GM18519 (cell line): ENCODE measurements at regions not wholly inside any gene's neighbourhood (a gene's known extent, or its start where the extent isn't known, plus 50 kb on each side); places are given as distances from the start of the nearest gene placed in this dataset.
"Not testable (repeated sequence)": the region's sequence is repeated elsewhere in the genome, so short reads cannot be mapped to it uniquely, and the experiment has no call there.

ENCODE experiments used
- ATAC-seq: cut with Tn5 transposase; IDR thresholded peaks from one replicate; pipeline ENCODE4 v1.9.1; 2021; ENCODE audit warnings: mild to moderate bottlenecking, moderate library complexity; ENCODE audit not compliant: unreplicated experiment, low FRiP score

DNA sequence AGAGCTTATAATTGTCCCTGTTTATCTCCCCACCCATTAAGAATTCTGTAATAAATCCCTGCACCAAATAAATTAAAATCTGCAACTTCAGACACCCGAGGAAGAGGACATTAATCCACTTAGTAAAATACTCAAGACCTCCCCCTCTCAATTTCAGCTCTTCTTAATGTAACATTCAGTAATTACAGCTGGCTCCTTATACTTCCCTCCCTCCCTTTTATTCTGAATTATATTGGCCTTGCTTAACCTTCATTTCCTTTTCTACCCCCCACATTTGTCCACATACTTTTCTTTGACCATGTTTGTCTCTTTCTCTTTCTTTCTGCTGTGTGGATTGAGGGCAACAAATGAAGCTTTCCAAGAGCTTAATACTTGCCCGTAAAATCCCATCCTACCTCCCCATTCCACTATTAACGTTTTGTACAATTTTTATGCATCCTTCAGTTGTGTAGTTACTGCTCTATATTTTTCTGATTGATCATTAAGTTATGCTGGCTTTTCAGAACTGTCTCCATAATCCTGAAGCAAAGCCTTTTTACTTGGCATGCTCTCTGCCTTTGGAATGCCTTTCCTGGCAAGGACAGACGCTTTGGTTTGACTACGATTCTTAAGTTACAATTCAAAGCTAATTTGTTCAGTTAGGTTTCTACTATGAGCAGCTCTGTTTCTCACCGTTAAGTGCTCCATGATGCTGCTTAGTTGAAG, 580.1 kb downstream of the ZEB2 start:
- no peak for ATAC-seq

DNA sequence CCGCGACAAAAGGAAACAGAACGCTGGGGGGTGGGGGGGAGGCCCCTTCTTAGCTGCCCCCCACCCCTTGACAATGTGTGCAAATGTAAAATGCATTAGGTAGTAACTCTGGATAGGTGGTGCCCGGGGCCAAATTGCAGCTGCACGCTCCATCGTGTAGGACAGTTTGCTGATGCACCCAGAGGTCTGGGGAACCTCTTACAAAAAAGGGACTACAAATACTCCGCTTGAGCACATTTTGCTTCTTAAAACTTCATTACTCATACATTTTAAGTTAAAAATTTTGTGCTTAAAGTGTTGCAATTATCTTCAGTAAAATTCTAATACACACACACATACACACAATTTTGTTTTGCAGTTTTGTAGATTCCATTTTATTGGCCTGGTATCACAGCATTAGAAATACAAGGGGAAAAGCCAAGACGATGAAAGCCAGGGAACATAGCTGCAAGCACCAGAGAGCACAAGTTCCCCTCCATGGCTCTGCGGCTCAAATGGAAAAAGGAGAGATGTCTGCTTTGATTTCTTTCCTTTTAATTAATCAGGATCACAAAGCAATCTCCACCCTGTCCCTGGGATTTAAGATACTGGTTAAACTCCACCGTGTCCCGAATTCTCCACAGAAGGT, 582.1 kb downstream of the ZEB2 start:
- peak; percentile 15 for ATAC-seq

DNA sequence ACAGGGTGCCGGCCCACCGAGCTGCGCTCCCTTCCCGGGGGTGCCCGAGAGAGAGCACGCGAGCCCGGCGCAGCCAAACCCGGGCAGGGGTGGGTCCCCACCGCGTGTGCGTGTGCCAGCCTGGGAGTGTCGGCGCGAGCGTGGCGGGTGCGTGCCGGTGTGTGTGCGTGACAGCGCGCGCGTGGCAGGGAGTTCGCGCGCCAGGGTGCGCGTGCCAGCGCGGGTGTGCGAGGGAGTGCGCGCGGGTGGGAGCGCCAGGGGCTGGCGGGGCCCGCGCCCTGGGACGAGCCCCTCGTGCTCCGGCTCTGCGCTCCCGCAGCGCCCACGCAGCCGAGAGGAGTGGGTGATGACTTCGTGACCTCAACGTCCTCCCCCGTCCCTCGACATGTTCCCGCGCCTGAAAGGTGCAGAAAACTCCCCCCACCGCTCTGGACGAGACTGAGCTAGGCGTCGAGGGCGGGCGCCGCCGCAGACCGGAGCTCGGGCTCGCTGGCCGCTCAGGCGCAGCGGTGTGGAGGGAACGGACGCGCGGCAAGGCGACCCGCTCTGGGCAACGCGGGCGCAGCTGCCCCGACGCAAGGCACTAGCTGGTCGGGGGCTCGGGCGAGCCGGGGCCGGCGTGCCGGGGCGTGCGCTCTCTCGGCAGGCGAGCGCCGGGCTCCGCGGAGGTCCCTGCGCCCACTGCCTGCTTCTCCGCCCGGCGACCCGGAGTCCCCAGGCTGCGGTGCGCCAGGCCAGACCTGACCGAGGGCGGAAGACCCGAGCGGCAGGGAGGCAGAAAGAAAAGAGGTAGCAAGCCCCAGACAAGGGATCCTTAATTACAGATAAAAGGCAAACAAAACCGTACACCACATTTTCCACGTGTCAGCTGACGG, 582.8 kb downstream of the ZEB2 start:
- ATAC-seq: peak; percentile 43

GRCh38 chr2:143936538-143936847, 583.4 kb downstream of the ZEB2 start:
- ATAC-seq: no peak

DNA sequence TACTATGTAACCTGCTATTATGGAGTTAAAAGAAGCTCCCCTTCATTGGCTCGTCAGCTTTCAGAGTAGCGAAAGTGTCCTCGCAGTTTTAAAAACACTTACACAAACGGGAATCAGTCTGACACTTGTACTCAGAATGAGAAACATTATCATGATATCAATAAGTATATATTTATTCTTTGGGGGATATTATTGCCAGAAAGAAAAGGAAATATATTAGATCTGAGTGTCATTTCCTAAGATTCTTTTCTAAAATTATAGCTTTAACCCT, 584.5 kb downstream of the ZEB2 start:
- no peak for ATAC-seq

DNA sequence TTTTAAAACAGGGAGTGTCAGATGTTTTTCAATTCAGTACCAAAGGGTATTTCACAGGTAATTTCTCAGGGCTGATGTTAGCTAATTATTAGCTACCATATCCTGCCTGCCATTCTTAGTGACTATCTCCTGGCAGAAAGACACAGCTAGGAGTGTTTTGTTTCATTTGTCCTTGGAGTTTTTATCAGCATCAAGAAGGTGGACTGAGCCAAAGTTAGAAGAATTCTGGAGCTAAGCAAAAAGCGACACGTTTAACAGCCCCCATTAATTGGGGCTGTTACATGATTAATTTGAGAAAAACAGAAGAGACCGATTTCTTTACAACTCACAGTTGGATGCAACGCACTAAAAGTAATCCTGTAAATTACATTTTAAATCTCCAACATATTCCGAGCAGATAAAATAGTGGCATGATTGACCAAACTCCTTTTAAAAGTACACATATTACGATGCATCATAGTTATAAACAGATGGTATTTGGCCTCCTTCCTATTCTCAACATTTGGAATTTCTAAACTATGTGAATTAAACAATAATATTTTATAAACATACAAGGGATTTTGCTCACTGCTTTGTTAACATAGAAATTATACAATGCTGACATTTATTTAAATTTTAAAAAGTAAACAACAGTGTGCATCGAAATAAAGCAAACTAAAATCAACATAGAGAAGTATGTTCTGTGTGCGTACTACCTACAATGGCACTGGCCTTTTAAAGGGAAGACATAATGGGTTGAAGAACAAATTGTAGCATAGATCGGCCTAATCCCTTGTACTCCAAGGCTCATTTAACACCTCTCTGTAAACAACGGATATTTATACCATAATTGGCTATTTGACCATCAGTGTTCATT, 585.1 kb downstream of the ZEB2 start:
- no peak for ATAC-seq

DNA sequence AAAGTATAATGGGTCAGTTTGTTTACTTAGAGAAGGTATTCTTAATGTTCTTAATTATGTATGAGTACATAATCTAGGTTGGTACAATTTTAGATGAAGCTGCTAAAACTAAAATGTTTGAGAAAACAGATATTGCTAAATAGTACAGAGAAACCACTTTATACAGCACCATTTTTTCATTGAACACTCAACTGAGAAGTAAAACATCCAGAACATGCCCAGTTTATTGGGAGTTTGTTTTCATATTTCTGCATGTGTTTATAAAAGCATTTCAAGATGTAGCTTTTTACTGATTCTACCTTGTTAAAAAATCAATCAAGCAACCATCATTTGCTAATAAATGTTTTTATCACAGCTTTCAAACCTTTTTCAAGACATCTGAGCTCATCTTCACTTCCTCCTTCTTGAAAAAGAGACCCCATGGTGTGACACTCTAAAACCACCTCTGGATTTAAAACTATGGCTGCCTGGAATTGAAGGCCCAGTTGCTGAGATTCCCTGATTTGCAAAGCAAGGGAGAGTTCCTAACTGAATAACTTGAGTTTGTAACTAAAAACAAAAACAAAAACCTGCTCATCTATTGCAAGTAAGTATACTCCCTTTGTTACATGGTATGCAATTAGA, 585.9 kb downstream of the ZEB2 start:
- ATAC-seq: no peak

GRCh38 chr2:143930891-143931290, 589.0 kb downstream of the ZEB2 start:
- ATAC-seq: no peak

DNA sequence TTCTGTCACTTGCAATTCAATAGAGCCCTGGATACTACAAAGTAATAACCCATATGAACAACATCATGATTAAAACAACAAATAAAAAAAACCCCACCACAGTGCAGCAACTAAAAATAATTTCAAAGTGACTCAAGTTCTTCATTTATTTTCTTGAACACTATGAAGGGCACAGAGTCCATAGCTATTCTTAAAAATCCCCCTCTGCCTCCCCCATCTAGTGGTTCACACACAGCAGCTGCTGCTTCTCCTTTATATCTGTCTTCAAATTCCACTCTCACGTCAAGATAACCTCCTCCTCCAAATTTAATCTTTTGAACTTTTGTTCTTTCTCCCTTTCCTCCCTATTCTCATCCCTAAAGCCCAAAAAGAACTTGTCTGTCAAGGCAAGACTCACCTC, 591.3 kb downstream of the ZEB2 start:
- ATAC-seq: no peak

- no peak for ATAC-seq
These were observed 591.7 kb downstream of the ZEB2 start for GRCh38 chr2:143928184-143928583.

DNA sequence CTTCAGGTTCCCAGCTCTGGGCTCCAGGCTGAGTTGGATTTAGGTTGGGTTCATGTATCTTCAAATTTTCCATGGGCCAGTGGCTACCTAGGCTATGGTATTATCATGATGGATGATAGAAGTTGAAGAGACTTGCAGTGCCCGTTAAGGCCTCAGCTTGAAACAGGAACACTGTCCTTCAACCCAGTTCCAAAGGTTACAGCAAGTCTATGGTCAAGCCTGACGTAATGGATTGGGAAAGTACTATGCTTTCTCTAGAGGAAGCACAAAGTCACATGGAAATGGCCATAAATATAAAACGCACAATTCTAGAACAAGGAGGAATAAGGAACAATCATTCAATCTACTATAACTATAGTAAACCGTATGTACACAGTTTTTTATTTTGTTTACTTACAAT, 593.2 kb downstream of the ZEB2 start:
- no peak for ATAC-seq

- not testable (repeated sequence) for ATAC-seq
These were observed 597.6 kb downstream of the ZEB2 start for GRCh38 chr2:143922261-143922830.

DNA sequence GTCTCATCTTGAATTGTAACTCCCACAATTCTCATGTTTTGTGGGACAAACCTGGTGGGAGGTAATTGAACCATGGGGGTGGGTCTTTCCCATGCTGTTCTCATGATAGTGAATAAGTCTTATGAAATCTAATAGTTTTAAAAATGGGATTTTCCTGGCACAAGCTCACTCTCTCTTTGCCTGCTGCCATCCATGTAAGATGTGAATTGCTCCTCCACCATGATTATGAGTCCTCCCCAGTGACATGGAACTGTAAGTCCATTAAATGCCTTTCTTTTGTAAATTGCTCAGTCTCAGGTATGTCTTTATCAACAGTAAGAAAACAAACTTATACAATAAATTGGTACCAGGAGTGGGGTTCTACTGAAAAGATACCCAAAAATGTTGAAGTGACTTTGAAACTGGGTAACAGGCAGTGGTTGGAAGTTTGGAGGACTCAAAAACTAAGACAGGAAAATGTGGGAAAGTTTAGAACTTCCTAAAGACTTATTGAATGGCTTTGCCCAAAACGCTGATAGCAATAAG, 601.4 kb downstream of the ZEB2 start:
- no peak for ATAC-seq

- ATAC-seq: no peak
These were observed 603.1 kb downstream of the ZEB2 start for GRCh38 chr2:143916781-143917180.

DNA sequence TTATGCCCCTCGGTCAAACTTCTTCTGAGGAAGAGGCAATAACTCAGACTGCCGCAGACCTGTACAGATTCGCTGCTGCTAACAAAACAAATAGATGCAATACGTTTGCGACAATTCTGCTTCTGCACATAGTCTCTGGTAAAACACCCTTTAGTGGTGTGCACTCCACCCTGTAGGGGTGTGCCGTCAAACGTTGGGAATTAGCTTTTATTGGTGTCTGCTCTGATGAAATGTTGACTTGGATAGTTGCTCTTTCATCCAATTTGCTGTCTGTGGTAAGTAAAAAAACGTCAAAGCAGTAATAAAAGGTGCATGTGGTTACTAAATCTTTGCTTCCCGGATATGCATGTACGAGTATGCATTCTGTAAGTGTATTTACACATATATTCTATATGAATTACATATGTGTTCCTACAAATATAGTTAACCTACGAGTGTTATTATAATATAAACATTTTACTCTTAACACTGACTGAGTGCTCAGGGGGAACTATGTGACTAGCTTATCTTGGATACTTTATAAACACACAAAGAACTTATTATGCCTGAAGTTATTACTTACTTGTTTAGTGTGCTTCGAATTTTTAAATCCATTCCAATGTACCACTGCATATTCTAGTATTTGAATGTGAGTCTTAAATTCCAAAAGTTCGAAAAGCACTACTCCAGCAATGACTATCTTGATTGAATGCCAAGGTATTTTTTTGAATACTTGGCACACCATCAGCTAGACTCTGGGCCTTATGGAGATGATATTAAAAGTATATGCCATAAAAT, 610.2 kb downstream of the ZEB2 start:
- no peak for ATAC-seq

DNA sequence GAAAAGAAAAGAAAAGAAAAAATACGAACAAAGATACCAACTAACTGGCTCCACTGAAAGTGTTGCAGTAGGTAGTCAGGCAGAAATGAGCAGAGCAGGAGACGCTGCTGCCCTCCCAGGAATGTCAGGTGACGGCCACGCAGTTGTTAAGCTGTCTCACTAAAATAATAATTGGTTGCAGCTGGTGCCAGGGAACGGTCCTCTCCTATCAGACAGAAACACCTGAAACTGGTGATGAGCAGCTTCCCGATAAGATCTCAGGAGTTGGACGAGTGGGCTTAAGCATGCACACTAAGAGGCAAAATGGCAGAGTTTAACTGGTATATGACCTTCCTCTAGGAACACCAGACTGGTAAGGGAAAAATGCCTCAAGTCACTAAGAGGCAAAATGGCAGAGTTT, 611.1 kb downstream of the ZEB2 start:
- ATAC-seq: no peak

- ATAC-seq: no peak
These were observed 612.1 kb downstream of the ZEB2 start for GRCh38 chr2:143907801-143908200.

DNA sequence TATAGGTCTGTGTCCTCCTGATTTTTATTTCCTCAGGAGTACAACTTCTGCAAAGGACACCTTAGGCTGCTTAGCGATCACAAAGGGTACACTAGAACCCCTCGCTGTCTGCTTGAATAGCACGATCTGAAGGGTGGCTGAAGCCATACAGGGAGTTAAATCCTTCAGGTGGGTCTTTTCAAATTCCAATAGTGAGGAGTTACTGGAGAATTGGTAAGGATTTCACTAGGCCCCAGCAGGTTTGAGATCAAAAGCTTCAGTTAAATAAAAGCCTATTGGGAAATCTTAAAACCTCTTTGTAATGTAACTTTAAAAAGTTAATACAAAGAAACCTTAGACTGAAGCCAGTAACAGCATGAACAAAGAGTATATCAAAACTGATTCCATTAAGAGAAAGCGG, 613.1 kb downstream of the ZEB2 start:
- no peak for ATAC-seq

- ATAC-seq: no peak
These were observed 614.3 kb downstream of the ZEB2 start for GRCh38 chr2:143905587-143905986.
